CD4-positive, alpha-beta T cell treated with Interleukin-15 for 1 hour (primary cell): ENCODE measurements at regions not wholly inside any gene's neighbourhood (a gene's known extent, or its start where the extent isn't known, plus 50 kb on each side); places are given as distances from the start of the nearest gene placed in this dataset.
"Not testable (repeated sequence)": the region's sequence is repeated elsewhere in the genome, so short reads cannot be mapped to it uniquely, and the experiment has no call there.

Source experiments
- DNase-seq: peaks from one replicate; pipeline ENCODE4 v3.0.0-alpha.2; 2020

GRCh38 chr10:121138918-121139317 is 287.8 kb downstream of the WDR11 start:
- no peak for DNase-seq

DNA sequence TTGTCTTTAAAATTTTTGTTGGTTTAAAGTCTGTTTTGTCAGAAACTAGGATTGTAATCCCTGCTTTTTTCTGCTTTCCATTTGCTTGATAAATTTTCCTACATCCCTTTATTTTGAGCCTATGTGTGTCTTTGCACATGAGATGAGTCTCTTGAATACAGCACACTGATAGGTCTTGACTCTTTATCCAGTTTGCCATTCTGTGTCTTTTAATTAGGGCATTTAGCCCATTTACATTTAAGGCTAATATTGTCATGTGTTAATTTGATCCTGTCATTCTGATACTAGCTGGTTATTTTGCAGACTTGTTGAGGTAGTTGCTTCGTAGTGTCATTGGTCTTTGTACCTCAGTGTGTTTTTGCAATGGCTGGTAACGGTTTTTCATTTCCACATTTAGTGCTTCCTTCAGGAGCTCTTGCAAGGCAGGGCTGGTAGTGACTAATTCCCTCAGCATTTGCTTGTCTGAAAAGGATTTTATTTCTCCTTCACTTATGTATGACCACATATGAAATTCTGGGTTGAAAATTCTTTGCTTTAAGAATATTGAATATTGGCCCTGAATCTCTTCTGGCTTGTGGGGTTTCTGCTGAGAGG is 294.7 kb downstream of the WDR11 start:
- DNase-seq = not testable (repeated sequence)

GRCh38 chr10:121148921-121149320 is 297.8 kb downstream of the WDR11 start:
- no peak for DNase-seq

GRCh38 chr10:121152033-121152432 is 300.9 kb downstream of the WDR11 start:
- no peak for DNase-seq

DNA sequence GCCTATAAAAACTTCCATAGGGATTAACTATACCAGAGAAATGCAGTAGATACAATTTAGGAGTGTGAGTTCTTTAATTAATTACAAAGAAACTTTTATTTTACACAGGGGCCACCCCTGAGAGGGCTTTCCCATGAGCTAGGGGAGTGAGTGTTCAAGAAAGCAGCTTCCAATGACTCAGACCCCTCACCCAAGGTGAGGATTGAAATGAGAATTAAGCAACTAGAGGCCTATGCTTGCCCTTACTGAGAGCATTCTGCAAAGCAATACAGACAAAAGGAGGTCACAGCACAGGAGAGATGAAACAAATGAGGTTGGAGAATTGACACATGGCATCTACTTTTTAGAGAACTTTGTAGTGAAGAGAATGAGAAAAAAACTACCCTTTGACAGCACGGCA is 301.8 kb downstream of the WDR11 start:
- DNase-seq = no peak

DNA sequence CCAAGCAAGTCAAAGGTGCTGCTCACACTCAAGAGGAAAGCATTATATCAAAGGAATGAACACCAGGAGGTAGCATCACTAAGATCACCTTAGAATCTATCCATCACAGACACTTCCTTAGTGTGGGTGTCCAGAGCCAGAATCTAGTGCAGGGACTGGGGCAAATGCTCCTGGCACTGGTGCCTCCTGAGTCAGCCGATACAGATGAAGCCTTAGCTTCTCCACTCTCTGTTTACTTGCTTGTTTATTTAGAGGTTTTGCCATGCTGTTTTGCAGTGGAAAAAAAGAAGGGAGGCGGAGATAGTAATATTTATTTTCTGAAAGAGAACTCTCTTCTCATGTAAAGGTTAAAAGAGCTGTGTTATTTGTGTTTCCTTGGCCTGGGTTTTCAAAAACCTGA is 303.1 kb downstream of the WDR11 start:
- DNase-seq = no peak

DNA sequence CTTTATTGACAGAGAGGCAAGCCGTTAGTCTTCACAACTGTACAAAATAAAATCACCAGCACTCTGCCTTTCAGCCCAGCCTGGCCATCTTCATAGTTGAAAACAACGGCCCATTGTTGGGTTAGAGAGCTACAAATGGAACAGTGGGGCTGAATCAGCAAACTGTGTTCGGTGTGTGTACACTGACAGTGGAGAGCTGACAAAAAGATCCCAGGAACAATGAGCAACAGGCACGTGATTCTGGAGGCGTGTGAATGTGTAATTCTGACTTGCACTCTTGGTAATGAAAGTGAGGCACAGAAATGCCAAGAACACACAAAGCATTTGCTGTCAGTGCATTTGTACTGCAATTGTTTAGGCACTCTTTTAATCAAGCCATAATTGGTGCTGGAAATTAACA is 303.7 kb downstream of the WDR11 start:
- DNase-seq = no peak

DNA sequence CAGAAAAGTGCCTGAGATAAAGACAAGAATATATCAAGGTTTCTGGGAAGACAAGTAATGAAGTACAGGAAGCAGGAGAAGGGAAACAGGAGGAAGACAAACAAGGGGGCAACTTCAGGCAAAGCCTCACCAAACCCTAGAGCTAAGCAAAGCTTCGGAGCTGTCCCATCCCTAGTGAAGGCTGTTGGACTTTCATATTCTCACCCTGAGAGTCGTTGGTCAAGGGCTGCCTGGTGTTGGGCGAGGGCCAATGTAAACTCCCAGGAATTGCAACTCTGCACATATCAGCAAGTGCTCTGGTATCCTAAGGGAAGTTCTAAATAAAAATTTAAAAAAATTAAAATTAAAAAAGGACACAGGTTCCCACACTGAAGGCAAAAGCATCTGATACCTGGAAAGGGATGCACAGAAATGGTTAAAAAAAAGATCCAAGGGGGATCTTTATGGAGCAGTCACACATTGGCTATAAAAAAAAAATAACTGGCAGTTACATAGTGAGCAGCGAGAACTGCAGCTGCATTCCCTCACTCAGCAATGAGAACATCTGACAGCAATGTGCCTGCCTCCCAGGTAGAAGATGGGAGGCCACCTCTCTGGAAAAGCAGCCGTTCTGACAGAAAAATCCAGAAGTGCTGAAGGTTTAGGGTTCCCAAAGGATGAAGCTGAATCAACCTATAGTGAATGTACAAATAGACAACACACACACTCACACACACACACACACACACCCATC is 304.7 kb downstream of the WDR11 start:
- no peak for DNase-seq

DNA sequence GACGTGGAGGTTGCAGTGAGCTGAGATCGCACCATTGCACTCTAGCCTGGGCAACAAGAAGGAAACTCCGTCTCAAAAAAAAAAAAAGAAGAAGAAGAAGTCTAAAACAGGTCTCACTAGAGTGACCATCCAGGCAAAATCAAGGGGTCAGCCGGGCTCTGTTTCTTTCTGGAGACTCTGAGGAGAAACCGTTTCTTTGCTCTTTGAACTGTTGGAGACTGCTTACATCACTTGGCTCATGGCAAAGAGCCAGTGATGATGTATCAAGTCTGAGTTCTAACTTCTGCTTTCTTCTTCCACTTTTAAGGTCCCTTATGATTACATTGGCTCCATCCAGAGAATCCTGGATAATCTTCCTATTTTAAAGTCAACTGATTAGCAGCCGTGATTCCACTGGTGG is 306.8 kb downstream of the WDR11 start:
- peak; percentile 46 for DNase-seq

- DNase-seq = no peak
These were observed 307.9 kb downstream of the WDR11 start for GRCh38 chr10:121158988-121159579.

DNA sequence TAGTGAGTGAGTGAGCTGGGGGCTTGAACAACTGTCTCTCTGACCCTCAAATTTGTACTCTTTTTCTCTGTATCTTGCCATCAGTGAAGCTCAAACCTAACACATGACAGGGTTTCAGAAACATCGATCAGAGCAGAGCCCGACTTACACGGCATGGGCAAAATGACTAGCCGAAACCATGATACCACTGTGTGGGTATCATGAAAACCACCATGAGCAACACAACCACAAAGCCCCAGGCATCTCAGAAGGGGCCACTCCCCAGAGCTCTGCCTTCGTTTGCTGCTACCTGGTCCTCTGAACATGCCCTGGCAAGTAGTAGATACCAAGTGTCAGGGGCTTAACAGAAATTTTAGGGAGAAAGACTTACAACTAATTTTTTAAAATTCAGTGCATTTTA is 308.5 kb downstream of the WDR11 start:
- DNase-seq = no peak

DNA sequence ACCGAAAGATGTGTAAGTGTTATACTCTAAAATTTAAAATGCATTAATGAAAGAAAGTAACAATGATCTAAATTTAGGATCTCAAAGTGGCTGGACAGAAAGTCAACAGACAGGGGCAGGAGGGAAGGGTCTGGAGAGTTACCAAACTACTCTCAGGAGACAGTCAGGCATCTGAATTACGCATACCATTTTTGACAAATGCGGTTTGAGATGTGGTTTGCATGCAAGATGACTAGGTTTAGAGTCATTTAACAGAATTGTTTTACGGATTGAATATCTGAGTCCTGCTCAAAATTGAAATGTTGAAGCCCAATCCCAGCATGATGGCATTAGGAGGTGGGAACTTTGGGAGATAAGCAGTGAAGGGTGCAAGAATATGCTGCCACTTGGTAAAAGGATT is 314.1 kb downstream of the WDR11 start:
- no peak for DNase-seq

DNA sequence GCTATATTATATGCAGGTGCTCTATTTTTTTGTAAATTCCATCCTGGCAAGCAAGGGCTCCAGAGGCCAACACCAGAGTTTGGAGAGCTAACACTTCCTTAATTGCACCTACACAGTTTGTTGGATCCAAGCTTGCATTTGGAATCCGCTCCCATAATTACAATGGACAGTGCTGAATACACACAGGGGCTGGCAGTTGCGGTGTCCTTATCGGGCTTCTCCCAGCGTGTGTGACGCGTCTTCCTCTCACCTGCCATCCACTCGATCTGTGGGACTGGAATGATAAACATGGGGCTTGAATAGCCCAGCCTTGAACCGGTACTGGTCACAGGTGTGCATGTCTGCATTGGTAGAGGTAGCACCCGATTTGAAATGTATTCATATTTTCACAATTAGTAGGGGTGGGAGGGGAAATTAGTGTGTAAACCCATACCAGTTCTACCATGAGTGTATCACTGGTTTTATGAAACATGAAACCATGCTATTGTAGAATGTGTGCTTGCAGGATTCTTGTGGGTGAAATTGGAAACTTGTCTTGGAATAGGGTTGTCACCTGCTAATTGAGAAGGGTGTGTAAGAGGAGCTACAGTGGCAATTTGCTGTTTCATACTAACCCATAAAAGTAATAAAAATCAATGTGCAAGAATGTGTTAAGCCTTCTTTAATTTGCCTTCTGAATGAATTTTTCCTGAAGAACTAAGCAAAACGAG is 316.5 kb downstream of the WDR11 start:
- no peak for DNase-seq

- DNase-seq = no peak
These were observed 317.5 kb downstream of the WDR11 start for GRCh38 chr10:121168545-121169216.

DNA sequence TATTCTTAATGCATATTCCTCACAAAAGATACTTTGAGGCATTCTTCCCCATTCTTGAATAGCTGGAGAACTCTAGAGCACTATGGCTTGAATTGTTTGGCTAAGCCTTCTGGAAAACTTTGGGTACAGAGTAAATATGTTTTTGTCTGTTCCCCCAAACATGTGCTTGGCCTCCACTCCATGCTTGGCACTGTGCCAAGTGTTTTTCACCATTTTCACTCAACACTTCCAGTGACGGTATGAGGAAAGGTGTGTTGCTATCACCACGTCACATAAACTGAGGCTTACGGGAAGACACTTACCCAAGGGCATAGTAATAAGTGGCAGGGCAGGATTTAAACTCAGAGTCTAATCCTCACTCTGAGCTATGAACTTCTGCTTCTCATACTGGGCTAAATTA is 318.2 kb downstream of the WDR11 start:
- DNase-seq = no peak

- DNase-seq = no peak
These were observed 320.9 kb downstream of the WDR11 start for GRCh38 chr10:121171825-121172787.

DNA sequence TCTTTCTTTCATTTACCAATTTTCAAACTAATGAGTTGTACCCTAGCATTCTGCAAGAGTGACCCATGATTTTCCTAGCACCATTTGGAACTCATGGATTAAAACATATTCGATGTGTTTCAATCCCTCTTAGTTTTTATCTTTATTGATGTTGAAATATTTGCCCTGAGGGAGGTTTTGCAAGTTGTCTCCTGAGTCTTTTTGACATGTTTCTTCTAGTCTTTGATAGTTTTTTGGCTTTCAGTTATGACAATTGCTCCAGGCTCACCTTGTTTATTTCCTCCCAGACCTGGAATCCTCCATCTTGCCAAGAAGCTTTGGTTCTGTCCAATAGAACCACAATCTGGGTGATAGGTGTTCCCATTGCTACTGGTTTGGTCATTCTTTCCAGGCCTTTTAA is 327.8 kb downstream of the WDR11 start:
- no peak for DNase-seq

DNA sequence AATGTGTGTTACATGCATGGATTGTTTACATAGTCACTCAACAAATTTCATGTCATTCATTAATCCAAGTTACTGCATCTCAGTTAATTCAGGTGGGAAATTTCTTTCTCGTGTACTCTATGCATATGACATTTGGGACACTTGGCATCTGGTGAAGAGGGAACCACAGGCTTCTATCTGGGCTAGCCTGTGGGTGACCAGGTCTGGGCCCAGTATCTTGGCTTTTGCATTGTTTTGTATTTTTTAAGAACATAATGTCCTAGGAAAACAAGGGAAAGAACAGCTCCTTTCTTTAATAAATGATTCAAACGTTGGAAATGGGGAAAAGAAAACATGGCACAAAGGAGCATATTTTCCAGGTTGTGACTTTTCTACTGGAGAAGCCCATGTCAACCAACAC is 331.1 kb downstream of the WDR11 start:
- no peak for DNase-seq

GRCh38 chr10:121183236-121183635 is 332.1 kb downstream of the WDR11 start:
- DNase-seq = no peak

- no peak for DNase-seq
These were observed 332.5 kb downstream of the WDR11 start for GRCh38 chr10:121183707-121184106.

DNA sequence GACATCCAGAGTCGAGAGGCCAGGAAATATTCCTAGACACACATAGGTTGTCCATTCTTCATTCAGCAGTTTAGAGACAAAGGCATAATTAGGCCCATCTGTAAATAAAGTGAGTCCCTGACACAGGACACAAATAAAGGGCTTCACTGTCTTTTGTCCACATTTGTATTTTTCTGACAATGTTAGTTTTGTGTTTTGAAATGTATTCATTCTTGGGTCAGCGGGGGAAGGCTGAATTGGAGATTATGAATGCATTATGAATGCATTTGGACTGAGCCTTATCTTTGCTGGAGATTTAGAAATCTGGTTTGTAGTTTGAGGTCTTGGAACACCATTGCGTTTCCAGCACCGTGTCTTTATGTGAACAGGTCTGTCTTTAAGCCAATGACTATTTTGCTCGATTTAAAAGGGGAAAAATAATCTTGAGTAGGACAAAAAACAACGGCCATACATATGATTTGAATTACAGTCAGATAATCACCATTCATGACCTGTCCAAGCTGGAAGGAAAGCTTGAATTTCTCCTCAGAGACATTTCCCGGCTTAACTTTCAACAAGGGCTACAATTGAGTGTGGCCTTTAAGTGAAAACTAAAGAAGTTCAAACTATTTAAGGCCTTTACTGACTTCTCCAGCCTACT is 334.8 kb downstream of the WDR11 start:
- DNase-seq = no peak

- DNase-seq = no peak
These were observed 336.2 kb downstream of the WDR11 start for GRCh38 chr10:121187391-121187790.
